Fibroblast of the aortic adventitia (primary cell): ENCODE measurements at regions not wholly inside any gene's neighbourhood (a gene's known extent, or its start where the extent isn't known, plus 50 kb on each side); places are given as distances from the start of the nearest gene placed in this dataset.

Experiments
- DNase-seq: peaks from one replicate; pipeline ENCODE4 v3.0.0-alpha.2; 2010; ENCODE audit warnings: low read depth
- H3K4me3 ChIP-seq: 2 replicates; pipeline ENCODE4 v1.5.1; 2011; ENCODE audit warnings: low read depth, mild to moderate bottlenecking, control low read depth, low read length, moderate library complexity
- TF ChIP-seq, protein P1 (sequence below): IDR thresholded peaks from 2 replicates; pipeline ENCODE4 v1.5.1; 2011; ENCODE audit warnings: mild to moderate bottlenecking, low read length, control low read depth, inconsistent platforms; ENCODE audit not compliant: insufficient read depth

DNA sequence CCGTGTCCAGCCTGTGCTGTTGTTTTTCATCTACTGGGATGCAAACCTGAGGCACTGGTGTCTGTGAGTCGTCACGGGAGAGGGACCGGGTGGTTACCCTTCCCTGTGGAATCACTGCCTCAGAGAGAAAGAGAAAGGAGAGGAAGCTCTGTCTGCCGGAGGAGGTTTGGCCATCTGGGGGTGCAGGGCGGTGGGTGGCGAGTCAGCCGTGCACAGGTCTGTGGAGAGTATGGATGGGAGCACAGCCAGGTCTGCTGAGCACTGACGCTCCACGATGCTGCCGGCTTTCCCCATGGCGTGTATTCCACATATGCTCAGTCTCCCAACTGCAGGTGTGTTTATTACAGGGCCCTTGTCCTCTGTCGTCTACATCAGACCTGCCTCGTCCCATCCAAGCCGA is 395.2 kb upstream of the IRX4 start:
- TF ChIP-seq, protein P1, sequence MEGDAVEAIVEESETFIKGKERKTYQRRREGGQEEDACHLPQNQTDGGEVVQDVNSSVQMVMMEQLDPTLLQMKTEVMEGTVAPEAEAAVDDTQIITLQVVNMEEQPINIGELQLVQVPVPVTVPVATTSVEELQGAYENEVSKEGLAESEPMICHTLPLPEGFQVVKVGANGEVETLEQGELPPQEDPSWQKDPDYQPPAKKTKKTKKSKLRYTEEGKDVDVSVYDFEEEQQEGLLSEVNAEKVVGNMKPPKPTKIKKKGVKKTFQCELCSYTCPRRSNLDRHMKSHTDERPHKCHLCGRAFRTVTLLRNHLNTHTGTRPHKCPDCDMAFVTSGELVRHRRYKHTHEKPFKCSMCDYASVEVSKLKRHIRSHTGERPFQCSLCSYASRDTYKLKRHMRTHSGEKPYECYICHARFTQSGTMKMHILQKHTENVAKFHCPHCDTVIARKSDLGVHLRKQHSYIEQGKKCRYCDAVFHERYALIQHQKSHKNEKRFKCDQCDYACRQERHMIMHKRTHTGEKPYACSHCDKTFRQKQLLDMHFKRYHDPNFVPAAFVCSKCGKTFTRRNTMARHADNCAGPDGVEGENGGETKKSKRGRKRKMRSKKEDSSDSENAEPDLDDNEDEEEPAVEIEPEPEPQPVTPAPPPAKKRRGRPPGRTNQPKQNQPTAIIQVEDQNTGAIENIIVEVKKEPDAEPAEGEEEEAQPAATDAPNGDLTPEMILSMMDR: no peak
- no peak for DNase-seq
- no peak overlapping the region for H3K4me3 ChIP-seq

DNA sequence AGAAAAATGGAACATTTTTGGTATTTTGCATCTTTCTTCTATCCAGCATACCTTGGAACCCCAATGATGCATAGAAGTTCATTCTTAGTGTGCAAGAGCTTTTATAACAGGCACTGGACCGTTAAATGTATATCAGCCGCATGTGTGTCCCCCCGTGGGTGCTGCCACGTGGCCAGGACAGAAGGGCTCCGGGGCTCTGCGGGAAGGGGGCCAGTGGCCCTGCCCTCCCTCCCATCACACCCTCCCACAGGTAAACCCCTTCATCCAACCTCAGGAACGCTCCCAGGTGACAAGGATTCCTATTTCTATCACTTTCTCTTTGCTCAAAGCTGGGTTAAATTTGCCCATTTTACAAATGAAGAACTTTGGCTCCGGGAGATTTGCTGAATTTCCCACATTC is 393.4 kb upstream of the IRX4 start:
- DNase-seq: no peak
- H3K4me3 ChIP-seq: no peak overlapping the region
- TF ChIP-seq, protein P1: no peak

DNA sequence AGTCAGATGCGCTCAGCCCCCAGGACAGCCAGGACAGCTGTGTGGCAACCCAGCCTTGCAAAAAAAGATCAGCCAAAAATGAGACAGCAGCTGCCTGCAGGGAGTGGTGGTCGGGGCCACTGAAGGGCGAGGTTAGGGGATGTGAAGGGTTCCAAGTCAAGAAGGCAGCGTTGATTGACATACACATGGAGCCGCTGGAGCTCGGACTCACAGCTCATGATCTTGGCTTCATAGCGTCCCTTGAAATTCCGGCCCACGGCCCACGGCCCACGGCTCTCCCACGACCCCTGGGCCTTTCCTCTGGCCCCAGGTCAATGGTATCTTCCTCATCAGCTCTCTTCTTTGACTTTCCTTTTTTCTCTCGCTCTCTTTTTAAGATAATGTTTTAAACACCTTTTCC is 390.0 kb upstream of the IRX4 start:
- no peak for DNase-seq
- no peak overlapping the region for H3K4me3 ChIP-seq
- TF ChIP-seq, protein P1: no peak

DNA sequence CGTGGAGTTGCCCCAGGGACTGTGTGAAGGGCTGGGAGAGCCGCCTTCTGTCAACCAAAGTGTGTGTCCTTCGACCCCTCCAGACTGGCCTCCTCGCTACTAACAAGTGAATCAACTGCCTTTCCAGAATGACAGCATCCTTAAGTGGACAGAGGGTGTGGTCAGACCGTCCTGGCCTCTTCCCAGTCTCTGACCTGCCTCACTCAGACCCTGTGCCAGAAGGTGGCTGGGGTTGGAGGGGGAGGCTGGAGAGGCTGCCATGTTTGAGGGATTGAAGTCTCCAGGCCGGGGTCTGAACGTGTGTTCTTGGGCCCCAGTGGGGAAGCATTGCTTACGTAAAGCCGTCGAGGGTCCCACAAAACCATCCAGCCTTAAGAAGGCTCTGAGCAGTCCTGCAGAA is 389.3 kb upstream of the IRX4 start:
- no peak for DNase-seq
- TF ChIP-seq, protein P1: no peak
- no peak overlapping the region for H3K4me3 ChIP-seq

DNA sequence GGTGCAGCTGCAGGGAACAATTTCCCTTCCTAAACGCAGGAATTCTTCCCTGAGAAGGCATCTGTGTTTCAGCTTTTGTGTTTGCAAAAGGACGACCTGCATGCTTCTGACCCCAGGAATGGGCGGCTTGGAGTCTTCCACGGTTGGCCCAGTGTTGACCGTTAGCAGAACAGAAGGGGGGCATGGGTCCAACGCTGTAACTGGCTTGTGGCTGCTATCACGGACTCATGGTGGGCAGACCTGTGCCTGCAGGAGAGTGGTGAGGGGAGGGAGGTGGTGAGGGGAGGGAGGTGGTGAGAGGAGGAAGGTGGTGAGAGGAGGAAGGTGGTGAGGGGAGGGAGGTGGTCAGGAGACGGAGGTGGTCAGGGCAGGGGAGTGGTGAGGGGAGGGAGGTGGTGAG is 388.6 kb upstream of the IRX4 start:
- no peak for DNase-seq
- H3K4me3 ChIP-seq: no peak overlapping the region
- TF ChIP-seq, protein P1: no peak

DNA sequence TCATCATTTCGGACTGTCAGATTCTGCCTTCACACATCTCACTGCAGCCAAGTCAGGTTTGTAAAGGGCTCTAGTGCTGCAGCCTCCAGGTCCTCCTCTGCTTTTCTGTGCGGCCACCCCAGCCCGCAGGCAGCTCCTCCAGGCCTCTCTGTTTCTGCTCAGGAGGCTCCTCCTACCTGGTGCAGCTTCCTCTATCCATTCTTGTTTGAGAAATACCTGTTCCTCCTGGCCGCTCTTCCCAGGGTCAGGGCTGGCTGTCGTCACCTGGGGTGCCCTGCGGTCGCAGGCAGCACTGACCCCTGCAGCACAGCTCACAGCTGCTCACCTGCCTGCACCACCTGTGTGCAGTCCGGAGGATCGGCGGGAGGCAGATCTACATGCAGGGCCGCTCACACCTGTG is 387.7 kb upstream of the IRX4 start:
- TF ChIP-seq, protein P1: no peak
- no peak for DNase-seq
- H3K4me3 ChIP-seq: no peak overlapping the region

DNA sequence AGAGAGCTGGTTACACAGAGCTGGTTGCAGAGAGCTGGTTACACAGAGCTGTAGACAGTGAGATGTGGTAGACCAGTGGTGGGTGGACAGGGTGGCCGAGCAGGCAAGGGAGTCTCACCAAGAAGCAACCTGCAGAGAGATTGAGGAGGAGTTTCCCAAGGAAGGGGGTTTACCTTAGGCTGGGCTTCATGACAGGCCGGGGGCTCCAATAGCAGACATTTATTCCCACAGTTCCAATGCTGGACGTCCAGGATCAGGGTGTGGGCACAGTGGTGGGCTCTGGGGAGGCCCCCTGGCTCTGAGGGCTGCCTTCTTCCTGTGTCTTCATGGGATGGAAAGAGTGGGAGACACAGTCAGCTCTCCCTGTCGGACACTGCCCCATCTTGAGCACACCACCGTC is 386.9 kb upstream of the IRX4 start:
- TF ChIP-seq, protein P1: no peak
- DNase-seq: no peak
- H3K4me3 ChIP-seq: no peak overlapping the region
